ENCODE measurements at regions not wholly inside any gene's neighbourhood (a gene's known extent, or its start where the extent isn't known, plus 50 kb on each side); places are given as distances from the start of the nearest gene placed in this dataset.

DNA sequence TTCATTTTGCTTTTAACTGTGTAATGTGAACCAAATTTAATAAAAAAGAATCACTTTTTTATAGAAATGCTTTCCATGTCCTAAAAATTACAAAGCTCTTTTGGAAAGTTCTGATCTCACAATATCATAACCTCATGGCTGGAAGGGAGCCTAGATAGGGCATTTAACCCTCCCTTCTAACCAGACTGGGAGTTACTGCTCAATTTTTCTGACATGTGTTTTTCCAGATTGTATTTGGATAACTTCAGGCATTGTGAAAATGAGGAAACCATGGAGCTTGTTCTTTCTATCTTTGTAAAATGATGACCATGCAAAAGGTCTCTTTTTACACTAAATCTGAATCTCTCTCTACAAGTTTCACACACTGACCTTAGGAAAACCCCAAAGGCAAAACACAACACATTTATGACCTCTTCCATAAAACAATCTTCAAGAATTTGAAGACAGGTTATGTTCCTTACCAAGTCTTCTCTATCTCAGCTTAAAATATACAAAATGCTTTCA is 508.8 kb downstream of the DIPK2A start:
- DNase-seq (ENCODE audit: low read depth in 2 of 2) = no peak
- no peaks in the 10 kb centered on the region for H3K79me2 ChIP-seq (ENCODE audit: control insufficient read depth, insufficient read depth, low read length)
- H3K27ac ChIP-seq (ENCODE audit: insufficient read depth, low read length) = no peak overlapping the region
- no peaks in the 10 kb centered on the region for H3K4me1 ChIP-seq (ENCODE audit: control insufficient read depth, extremely low read depth, insufficient read depth, low read length)
- no peaks in the 10 kb centered on the region for H3K27me3 ChIP-seq (ENCODE audit: control insufficient read depth, insufficient read depth, low read length)
- H4K20me1 ChIP-seq (ENCODE audit: control insufficient read depth, extremely low read depth, insufficient read depth, low read length) = no peaks in the 10 kb centered on the region
- H2AFZ ChIP-seq (ENCODE audit: low read length) = no peak overlapping the region
- H3K9ac ChIP-seq (ENCODE audit: insufficient read depth, low read length) = no peak overlapping the region
- no peaks in the 10 kb centered on the region for H3K36me3 ChIP-seq (ENCODE audit: control insufficient read depth, insufficient read depth, low read length)
- no peaks in the 10 kb centered on the region for H3K9me3 ChIP-seq (ENCODE audit: control insufficient read depth, insufficient read depth, low read depth, low read length)
- H3K4me3 ChIP-seq (replicated peaks in 1 of 4; ENCODE audit: control extremely low read depth in 1 of 4, insufficient read depth in 1 of 4, low read depth in 3 of 4, low read length in 4 of 4) = no peak overlapping the region
- no peak overlapping the region for H3K4me2 ChIP-seq (ENCODE audit: extremely low read depth, insufficient read depth, low read length)
- no peak for TF ChIP-seq EZH2 (IDR thresholded peaks at IDR 0.05; ENCODE audit: low read length, missing control alignments)
- TF ChIP-seq, protein P1, sequence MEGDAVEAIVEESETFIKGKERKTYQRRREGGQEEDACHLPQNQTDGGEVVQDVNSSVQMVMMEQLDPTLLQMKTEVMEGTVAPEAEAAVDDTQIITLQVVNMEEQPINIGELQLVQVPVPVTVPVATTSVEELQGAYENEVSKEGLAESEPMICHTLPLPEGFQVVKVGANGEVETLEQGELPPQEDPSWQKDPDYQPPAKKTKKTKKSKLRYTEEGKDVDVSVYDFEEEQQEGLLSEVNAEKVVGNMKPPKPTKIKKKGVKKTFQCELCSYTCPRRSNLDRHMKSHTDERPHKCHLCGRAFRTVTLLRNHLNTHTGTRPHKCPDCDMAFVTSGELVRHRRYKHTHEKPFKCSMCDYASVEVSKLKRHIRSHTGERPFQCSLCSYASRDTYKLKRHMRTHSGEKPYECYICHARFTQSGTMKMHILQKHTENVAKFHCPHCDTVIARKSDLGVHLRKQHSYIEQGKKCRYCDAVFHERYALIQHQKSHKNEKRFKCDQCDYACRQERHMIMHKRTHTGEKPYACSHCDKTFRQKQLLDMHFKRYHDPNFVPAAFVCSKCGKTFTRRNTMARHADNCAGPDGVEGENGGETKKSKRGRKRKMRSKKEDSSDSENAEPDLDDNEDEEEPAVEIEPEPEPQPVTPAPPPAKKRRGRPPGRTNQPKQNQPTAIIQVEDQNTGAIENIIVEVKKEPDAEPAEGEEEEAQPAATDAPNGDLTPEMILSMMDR (conservative IDR thresholded peaks at IDR 0.05 in 1 of 2, IDR thresholded peaks at IDR 0.05 in 1 of 2; ENCODE audit: low read depth in 1 of 2, low read length in 2 of 2) = no peak

DNA sequence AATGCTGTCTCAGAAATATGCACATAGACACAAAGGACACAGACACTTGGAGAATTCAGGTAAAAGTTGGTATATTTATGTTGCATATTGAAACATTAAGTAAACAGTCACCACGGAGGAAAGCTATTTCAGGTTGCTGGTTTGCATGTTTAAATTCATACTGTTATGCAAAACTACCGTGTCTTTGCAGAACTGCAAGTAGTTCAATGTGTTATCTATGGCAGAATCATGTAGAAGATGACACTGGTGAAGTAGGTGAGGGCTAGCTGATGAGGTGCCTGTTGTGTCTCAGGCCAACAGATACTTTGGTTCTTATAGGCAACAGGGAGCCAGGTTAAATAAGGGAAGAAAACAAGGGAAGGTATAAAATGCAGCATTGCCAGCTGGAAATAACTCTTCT is 511.3 kb downstream of the DIPK2A start:
- Histone ChIP-seq H3K27ac (ENCODE audit: insufficient read depth, low read length) (no peak overlapping the region), H4K20me1 (ENCODE audit: control insufficient read depth, extremely low read depth, insufficient read depth, low read length) (no peaks in the 10 kb centered on the region), H3K4me1 (ENCODE audit: control insufficient read depth, extremely low read depth, insufficient read depth, low read length) (no peaks in the 10 kb centered on the region), H2AFZ (ENCODE audit: low read length) (no peak overlapping the region), H3K9ac (ENCODE audit: insufficient read depth, low read length) (no peak overlapping the region), H3K36me3 (ENCODE audit: control insufficient read depth, insufficient read depth, low read length) (no peaks in the 10 kb centered on the region), H3K4me2 (ENCODE audit: extremely low read depth, insufficient read depth, low read length) (no peak overlapping the region), H3K27me3 (ENCODE audit: control insufficient read depth, insufficient read depth, low read length) (no peaks in the 10 kb centered on the region), H3K9me3 (ENCODE audit: control insufficient read depth, insufficient read depth, low read depth, low read length) (no peaks in the 10 kb centered on the region), H3K4me3 (replicated peaks in 1 of 4; ENCODE audit: control extremely low read depth in 1 of 4, insufficient read depth in 1 of 4, low read depth in 3 of 4, low read length in 4 of 4) (no peak overlapping the region), H3K79me2 (ENCODE audit: control insufficient read depth, insufficient read depth, low read length) (no peaks in the 10 kb centered on the region)
- TF ChIP-seq, protein P1 (conservative IDR thresholded peaks at IDR 0.05 in 1 of 2, IDR thresholded peaks at IDR 0.05 in 1 of 2; ENCODE audit: low read depth in 1 of 2, low read length in 2 of 2) = no peak
- TF ChIP-seq EZH2 (IDR thresholded peaks at IDR 0.05; ENCODE audit: low read length, missing control alignments) = no peak
- DNase-seq (ENCODE audit: low read depth in 2 of 2) = no peak

GRCh38 chr3:144487011-144487410 is 515.4 kb downstream of the DIPK2A start:
- Histone ChIP-seq H3K4me1 (ENCODE audit: control insufficient read depth, extremely low read depth, insufficient read depth, low read length) (no peaks in the 10 kb centered on the region), H3K36me3 (ENCODE audit: control insufficient read depth, insufficient read depth, low read length) (no peaks in the 10 kb centered on the region), H3K27ac (ENCODE audit: insufficient read depth, low read length) (no peak overlapping the region), H3K9me3 (ENCODE audit: control insufficient read depth, insufficient read depth, low read depth, low read length) (no peaks in the 10 kb centered on the region), H2AFZ (ENCODE audit: low read length) (no peak overlapping the region), H3K27me3 (ENCODE audit: control insufficient read depth, insufficient read depth, low read length) (no peaks in the 10 kb centered on the region), H3K9ac (ENCODE audit: insufficient read depth, low read length) (no peak overlapping the region), H3K4me2 (ENCODE audit: extremely low read depth, insufficient read depth, low read length) (no peak overlapping the region), H3K4me3 (replicated peaks in 1 of 4; ENCODE audit: control extremely low read depth in 1 of 4, insufficient read depth in 1 of 4, low read depth in 3 of 4, low read length in 4 of 4) (no peak overlapping the region), H3K79me2 (ENCODE audit: control insufficient read depth, insufficient read depth, low read length) (no peaks in the 10 kb centered on the region), H4K20me1 (ENCODE audit: control insufficient read depth, extremely low read depth, insufficient read depth, low read length) (no peaks in the 10 kb centered on the region)
- DNase-seq (ENCODE audit: low read depth in 2 of 2) = no peak
- TF ChIP-seq EZH2 (IDR thresholded peaks at IDR 0.05; ENCODE audit: low read length, missing control alignments) = no peak
- TF ChIP-seq, protein P1 (conservative IDR thresholded peaks at IDR 0.05 in 1 of 2, IDR thresholded peaks at IDR 0.05 in 1 of 2; ENCODE audit: low read depth in 1 of 2, low read length in 2 of 2) = no peak
